Esophagus squamous epithelium (tissue), 5 donors: ENCODE measurements at regions not wholly inside any gene's neighbourhood (a gene's known extent, or its start where the extent isn't known, plus 50 kb on each side); places are given as distances from the start of the nearest gene placed in this dataset.

ENCODE experiments used
- DNase-seq: peaks from one replicate; lab custom pipeline; 2025; lab: John Stamatoyannopoulos, UW
- H3K27ac ChIP-seq, 4 donors: fragments of 200-600 bp; sonication (generic); one replicate each; pipeline ENCODE4 v1.5.1; 2016 to 2019; ENCODE audit warnings: mild to moderate bottlenecking in 1 of 4
- H3K27me3 ChIP-seq, 4 donors: fragments of 200-600 bp; sonication (generic); 1 replicate in 3 of 4; 2 replicates in 1 of 4; pipeline versions ENCODE4 v1.5.1 to v1.6.0; 2017 to 2021; ENCODE audit warnings: antibody characterized with exemption in 1 of 4
- H3K36me3 ChIP-seq, 3 donors: fragments of 200-600 bp; sonication (generic); one replicate each; pipeline ENCODE4 v1.5.1; 2016 to 2019
- H3K4me1 ChIP-seq, 3 donors: fragments of 200-600 bp; sonication (generic); one replicate each; pipeline ENCODE4 v1.5.1; 2017 to 2019
- H3K4me3 ChIP-seq, 4 donors: fragments of 200-600 bp; sonication (generic); 1 replicate in 3 of 4; 2 replicates in 1 of 4; pipeline ENCODE4 v1.5.1; 2016 to 2019; ENCODE audit warnings: mild to moderate bottlenecking in 2 of 4, moderate library complexity in 1 of 4
- H3K9me3 ChIP-seq, 3 donors: fragments of 200-600 bp; sonication (generic); one replicate each; pipeline ENCODE4 v1.5.1; 2016 to 2019
- POLR2A ChIP-seq, 4 donors: fragments of 450-650 bp; IDR thresholded peaks; one replicate each; pipeline ENCODE4 v1.6.1; 2017; ENCODE audit warnings: antibody characterized with exemption in 4 of 4, mild to moderate bottlenecking in 4 of 4, moderate library complexity in 3 of 4
- WGBS, 2 donors: methylation state at CpG; one replicate each; pipeline ENCODE4 v1.1.5; 2018; 5-methylcytosine and 5-hydroxymethylcytosine counted together
- intact Hi-C: fragments of 100-400 bp; cut with DNase I; formaldehyde crosslinking; loops from one replicate; pipeline ENCODE4 v1.15.0; 2022
- TF ChIP-seq, protein P1 (sequence below), 6 experiments: fragments of 450-650 bp in 4 of 6; fragments of 200-600 bp in 2 of 6; sonication (generic) in 2 of 6; IDR thresholded peaks; one replicate each; pipeline ENCODE4 v1.5.1; 2016 to 2019; ENCODE audit warnings: antibody characterized with exemption in 6 of 6, mild to moderate bottlenecking in 4 of 6, moderate library complexity in 4 of 6
- donor health status: DM: yes; HTN: yes; CAD: no.

DNA sequence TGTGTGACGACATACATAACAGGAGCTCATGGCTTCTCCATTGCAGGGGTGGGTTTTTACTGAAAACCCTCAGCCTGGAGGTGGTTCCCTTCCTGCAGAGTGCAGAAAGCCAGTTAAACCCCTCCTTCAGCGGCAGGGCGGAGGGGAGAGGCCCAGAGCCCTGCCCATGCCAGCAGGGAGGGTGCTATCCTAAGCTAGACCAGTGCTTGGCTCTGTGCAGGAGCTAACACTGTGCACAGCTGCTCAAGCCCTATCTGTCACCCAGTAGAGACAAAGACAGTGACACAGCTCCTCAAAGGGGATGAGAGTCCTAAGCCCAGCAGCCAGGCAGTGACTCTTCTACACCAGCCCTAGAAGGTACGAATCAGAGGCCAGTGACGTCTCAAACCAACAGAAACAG, 70.0 kb upstream of the ZSWIM6 start:
- TF ChIP-seq, protein P1, sequence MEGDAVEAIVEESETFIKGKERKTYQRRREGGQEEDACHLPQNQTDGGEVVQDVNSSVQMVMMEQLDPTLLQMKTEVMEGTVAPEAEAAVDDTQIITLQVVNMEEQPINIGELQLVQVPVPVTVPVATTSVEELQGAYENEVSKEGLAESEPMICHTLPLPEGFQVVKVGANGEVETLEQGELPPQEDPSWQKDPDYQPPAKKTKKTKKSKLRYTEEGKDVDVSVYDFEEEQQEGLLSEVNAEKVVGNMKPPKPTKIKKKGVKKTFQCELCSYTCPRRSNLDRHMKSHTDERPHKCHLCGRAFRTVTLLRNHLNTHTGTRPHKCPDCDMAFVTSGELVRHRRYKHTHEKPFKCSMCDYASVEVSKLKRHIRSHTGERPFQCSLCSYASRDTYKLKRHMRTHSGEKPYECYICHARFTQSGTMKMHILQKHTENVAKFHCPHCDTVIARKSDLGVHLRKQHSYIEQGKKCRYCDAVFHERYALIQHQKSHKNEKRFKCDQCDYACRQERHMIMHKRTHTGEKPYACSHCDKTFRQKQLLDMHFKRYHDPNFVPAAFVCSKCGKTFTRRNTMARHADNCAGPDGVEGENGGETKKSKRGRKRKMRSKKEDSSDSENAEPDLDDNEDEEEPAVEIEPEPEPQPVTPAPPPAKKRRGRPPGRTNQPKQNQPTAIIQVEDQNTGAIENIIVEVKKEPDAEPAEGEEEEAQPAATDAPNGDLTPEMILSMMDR (IDR thresholded peaks at IDR 0.05): no peak
- no peak for TF ChIP-seq POLR2A (IDR thresholded peaks at IDR 0.05)
- Histone ChIP-seq H3K4me3 (no peak overlapping the region), H3K4me1 (peaks cover 0 to 5% (median 0%) of the 10 kb centered on the region in 3 donors), H3K27ac (no peak overlapping the region), H3K9me3 (no peaks in the 10 kb centered on the region), H3K36me3 (no peaks in the 10 kb centered on the region), H3K27me3 (no peaks in the 10 kb centered on the region)
- 91% methylated on average over 3 of the region's 5 CpGs for WGBS, 2 donors
- no peak for DNase-seq
- intact Hi-C loops: no loop called here

DNA sequence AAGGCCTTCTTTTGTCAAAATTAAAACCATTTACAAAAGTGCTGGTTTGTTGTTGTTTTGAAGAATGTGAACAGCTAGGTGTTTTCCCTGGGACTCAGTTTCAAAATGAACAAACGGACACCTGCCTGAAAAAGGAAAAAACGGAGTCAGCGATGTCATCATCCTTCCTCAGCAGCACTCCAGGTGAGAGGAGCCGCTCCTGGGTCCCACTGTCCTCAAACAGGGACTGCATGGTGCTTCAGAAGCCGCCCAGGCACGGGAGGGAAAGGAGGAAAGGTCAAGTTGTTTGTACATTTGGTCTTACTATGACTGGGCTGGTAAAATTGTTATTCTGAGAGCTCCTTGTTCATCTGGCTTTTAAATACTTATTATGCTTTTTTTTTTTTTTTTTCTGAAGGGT, 69.0 kb upstream of the ZSWIM6 start:
- intact Hi-C loops: no loop called here
- H3K36me3 ChIP-seq: no peaks in the 10 kb centered on the region
- no peaks in the 10 kb centered on the region for H3K27me3 ChIP-seq
- TF ChIP-seq, protein P1 (IDR thresholded peaks at IDR 0.05): no peak
- TF ChIP-seq POLR2A (IDR thresholded peaks at IDR 0.05): no peak
- H3K27ac ChIP-seq: no peak overlapping the region
- no peaks in the 10 kb centered on the region for H3K9me3 ChIP-seq
- DNase-seq: no peak
- 76% methylated on average over 6 of the region's 6 CpGs for WGBS, 2 donors
- H3K4me3 ChIP-seq: no peak overlapping the region
- H3K4me1 ChIP-seq: peaks cover 0 to 5% (median 0%) of the 10 kb centered on the region in 3 donors

DNA sequence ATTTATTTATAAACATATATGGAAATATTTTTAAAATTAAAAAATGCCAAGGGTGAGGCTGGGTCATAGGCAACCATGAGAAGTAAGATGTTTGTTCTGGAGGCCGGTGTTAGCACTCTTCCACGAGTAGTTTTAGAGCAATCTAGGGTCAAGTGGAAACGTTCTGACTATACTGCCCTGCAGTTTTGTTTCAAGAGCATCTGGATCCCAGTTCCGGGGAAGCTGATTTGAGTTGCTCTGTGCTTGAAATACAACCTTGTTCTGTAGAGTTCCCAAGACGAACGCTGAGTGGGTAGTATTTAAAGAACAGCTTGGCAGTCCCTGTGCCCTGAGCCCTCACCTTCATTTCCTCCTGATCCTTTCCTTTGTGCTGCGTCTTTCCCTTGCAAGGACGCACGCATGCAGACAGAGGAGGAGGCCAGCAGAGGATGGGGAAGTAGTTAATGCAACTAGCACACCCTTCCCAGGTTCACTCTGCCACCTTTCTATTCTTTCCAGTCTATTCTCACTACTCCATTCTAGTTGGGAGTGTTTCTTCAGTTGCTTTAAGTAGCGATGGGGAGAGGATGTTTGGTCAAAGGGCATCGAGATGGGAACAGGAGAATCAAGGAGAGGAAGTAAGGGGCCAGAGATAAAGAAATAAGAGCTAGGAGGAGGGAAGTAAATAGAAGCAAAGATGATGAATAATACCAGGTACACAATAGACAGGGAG, 68.3 kb upstream of the ZSWIM6 start:
- Histone ChIP-seq H3K4me1 (peaks cover 0 to 5% (median 0%) of the 10 kb centered on the region in 3 donors), H3K27me3 (no peaks in the 10 kb centered on the region), H3K9me3 (no peaks in the 10 kb centered on the region), H3K36me3 (no peaks in the 10 kb centered on the region), H3K4me3 (no peak overlapping the region), H3K27ac (no peak overlapping the region)
- intact Hi-C loops: no loop called here
- 63 to 69% methylated on average over 11 of the region's 11 CpGs for WGBS, 2 donors
- no peak for DNase-seq
- TF ChIP-seq, protein P1 (IDR thresholded peaks at IDR 0.05): no peak
- TF ChIP-seq POLR2A (IDR thresholded peaks at IDR 0.05): no peak

DNA sequence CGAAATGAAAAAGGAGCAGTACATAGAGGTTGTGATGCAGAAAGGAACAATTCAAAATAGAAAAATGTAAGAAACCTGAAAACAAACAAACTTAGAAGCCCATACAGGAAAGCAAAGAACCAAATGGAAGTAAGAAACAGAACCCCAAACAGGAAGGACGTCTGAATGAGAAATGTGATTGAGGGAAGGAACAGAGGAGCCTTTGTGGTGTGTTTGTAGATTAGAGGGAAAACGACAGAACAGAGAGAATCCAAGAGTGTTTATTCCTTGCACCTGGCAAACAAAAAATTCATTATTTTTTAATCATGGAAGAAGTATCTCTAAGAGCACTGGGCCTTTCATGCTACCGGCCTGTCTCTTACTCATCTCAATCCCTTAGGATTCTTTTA, 67.8 kb upstream of the ZSWIM6 start:
- WGBS, 2 donors: 58 to 72% methylated on average over 4 of the region's 4 CpGs
- Histone ChIP-seq H3K9me3 (no peaks in the 10 kb centered on the region), H3K4me1 (peaks cover 0 to 5% (median 0%) of the 10 kb centered on the region in 3 donors), H3K36me3 (no peaks in the 10 kb centered on the region), H3K27ac (no peak overlapping the region), H3K27me3 (no peaks in the 10 kb centered on the region), H3K4me3 (no peak overlapping the region)
- intact Hi-C loops: no loop called here
- TF ChIP-seq POLR2A (IDR thresholded peaks at IDR 0.05): no peak
- TF ChIP-seq, protein P1 (IDR thresholded peaks at IDR 0.05): no peak
- no peak for DNase-seq

DNA sequence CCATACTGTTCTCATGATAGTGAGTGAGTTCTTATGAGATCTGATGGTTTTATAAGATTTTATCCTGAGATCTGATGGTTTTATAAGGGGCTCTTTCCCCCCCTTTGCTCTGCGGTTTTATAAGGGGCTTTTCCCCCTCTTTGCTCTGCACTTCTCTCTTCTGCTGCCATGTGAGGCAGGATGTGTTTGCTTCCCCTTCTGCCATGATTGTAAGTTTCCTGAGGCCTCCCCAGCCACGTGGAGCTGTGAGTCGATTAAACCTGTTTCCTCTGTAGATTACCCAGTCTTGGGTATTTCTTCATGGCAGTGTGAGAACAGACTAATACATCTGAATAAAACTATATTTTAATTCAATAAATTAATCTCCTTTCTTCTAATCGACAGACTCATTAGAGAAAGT, 64.9 kb upstream of the ZSWIM6 start:
- Histone ChIP-seq H3K4me3 (no peak overlapping the region), H3K27ac (no peak overlapping the region), H3K9me3 (no peaks in the 10 kb centered on the region), H3K4me1 (peaks cover 0 to 1% (median 0%) of the 10 kb centered on the region in 3 donors), H3K36me3 (no peaks in the 10 kb centered on the region), H3K27me3 (no peaks in the 10 kb centered on the region)
- no peak for TF ChIP-seq POLR2A (IDR thresholded peaks at IDR 0.05)
- TF ChIP-seq, protein P1 (IDR thresholded peaks at IDR 0.05): no peak
- 59 to 63% methylated on average over 4 of the region's 4 CpGs for WGBS, 2 donors
- DNase-seq: no peak
- intact Hi-C loops: no loop called here
